Lung (tissue), 11 donors: ENCODE measurements at regions not wholly inside any gene's neighbourhood (a gene's known extent, or its start where the extent isn't known, plus 50 kb on each side); places are given as distances from the start of the nearest gene placed in this dataset.
"Not testable (repeated sequence)": the region's sequence is repeated elsewhere in the genome, so short reads cannot be mapped to it uniquely, and the experiment has no call there.

ENCODE experiments used
- ATAC-seq: fragments of 200-7000 bp; cut with Tn5 transposase; one replicate; pipeline ENCODE4 v1.9.1; 2020; ENCODE audit warnings: moderate number of reproducible peaks; ENCODE audit not compliant: insufficient read depth, low FRiP score
- DNase-seq, 3 donors: peaks; one replicate each; pipeline ENCODE4 v3.0.0-alpha.2; 2013 to 2017
- H3K27ac ChIP-seq, 2 donors: one replicate each; pipeline ENCODE4 v1.5.1; 2013; ENCODE audit warnings: mild to moderate bottlenecking in 2 of 2, moderate library complexity in 2 of 2, control low read depth in 1 of 2, inconsistent platforms in 1 of 2, low read depth in 1 of 2, low read length in 1 of 2
- H3K27me3 ChIP-seq, 3 donors: one replicate each; pipeline ENCODE4 v1.5.1; 2013; ENCODE audit warnings: low read length in 2 of 3; ENCODE audit not compliant: control insufficient read depth in 3 of 3, insufficient read depth in 3 of 3
- H3K36me3 ChIP-seq, 4 donors: one replicate each; pipeline ENCODE4 v1.5.1; 2013; ENCODE audit warnings: low read length in 4 of 4, mild to moderate bottlenecking in 1 of 4, moderate library complexity in 1 of 4; ENCODE audit not compliant: control insufficient read depth in 4 of 4, insufficient read depth in 4 of 4
- H3K4me1 ChIP-seq, 5 donors: one replicate each; pipeline ENCODE4 v1.5.1; 2013; ENCODE audit warnings: low read length in 5 of 5, mild to moderate bottlenecking in 2 of 5, moderate library complexity in 1 of 5; ENCODE audit not compliant: control insufficient read depth in 5 of 5, insufficient read depth in 5 of 5
- H3K4me3 ChIP-seq: one replicate; pipeline ENCODE4 v1.5.1; 2013; ENCODE audit warnings: mild to moderate bottlenecking, control low read depth, moderate library complexity
- H3K9ac ChIP-seq, 2 donors: one replicate each; pipeline ENCODE4 v1.5.1; 2013; ENCODE audit warnings: low read length in 2 of 2, control low read depth in 1 of 2; ENCODE audit not compliant: insufficient read depth in 1 of 2
- H3K9me3 ChIP-seq, 4 donors: one replicate each; pipeline ENCODE4 v1.5.1; 2013; ENCODE audit warnings: low read length in 3 of 4, mild to moderate bottlenecking in 1 of 4, moderate library complexity in 1 of 4; ENCODE audit not compliant: control insufficient read depth in 4 of 4, insufficient read depth in 3 of 4
- WGBS, 2 donors: extraction: QIAGEN DNeasy Blood & Tissue Kit; methylation state at CpG; one replicate each; pipeline ENCODE4 v1.1.7; 2013; 5-methylcytosine and 5-hydroxymethylcytosine counted together
- TF ChIP-seq, protein P1 (sequence below): IDR thresholded peaks from 2 replicates; pipeline ENCODE4 v1.5.1; 2012; ENCODE audit warnings: mild to moderate bottlenecking; ENCODE audit errors: control extremely low read depth, extremely low read depth
- donor health status: control.
- donor health status: control.
- donor health status: Bipolar disorder and iron deficiency.
- donor health status: healthy.
- donor health status: DM: yes; HTN: yes; CAD: no.

DNA sequence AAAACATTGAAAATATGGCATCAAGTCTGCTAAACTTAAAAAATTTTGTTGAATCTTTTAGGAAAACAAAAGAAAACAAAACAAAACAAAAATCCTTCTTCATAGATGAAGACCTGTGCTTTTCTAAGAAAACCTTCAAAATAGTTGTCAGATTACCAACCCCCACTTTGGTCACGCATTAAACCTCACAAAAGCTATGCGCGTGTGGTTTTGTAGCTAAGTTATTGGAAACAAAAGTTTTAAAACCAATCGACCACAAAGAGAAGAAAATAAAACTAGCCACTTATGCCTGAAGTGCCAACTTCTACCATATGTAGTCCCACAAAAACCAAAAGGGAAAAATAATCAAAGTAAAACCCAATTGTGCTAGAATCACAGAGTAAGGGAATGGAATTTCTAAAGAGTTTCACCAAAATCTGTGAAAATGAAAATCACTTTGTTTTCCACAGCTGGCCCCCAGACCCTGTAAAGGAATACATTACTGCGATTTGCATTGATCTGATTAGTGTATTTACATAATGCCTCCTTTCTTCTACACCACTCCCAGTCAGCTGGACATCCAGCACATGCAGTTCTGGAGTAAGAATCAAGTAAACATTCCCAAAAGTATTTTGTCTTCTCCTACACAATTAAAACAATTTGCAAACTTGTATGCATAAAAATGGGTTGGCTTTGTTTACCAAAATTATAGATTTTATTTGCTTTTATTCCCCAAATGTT, 330.1 kb upstream of the DKK2 start:
- no peak overlapping the region for H3K4me3 ChIP-seq
- 71 to 75% methylated on average over 5 of the region's 5 CpGs for WGBS, 2 donors
- no peaks in the 10 kb centered on the region for H3K9me3 ChIP-seq
- no peak for ATAC-seq
- no peak for DNase-seq
- no peak overlapping the region for H3K27ac ChIP-seq
- no peaks in the 10 kb centered on the region for H3K27me3 ChIP-seq
- no peaks in the 10 kb centered on the region for H3K36me3 ChIP-seq
- H3K4me1 ChIP-seq: no peaks in the 10 kb centered on the region
- TF ChIP-seq, protein P1, sequence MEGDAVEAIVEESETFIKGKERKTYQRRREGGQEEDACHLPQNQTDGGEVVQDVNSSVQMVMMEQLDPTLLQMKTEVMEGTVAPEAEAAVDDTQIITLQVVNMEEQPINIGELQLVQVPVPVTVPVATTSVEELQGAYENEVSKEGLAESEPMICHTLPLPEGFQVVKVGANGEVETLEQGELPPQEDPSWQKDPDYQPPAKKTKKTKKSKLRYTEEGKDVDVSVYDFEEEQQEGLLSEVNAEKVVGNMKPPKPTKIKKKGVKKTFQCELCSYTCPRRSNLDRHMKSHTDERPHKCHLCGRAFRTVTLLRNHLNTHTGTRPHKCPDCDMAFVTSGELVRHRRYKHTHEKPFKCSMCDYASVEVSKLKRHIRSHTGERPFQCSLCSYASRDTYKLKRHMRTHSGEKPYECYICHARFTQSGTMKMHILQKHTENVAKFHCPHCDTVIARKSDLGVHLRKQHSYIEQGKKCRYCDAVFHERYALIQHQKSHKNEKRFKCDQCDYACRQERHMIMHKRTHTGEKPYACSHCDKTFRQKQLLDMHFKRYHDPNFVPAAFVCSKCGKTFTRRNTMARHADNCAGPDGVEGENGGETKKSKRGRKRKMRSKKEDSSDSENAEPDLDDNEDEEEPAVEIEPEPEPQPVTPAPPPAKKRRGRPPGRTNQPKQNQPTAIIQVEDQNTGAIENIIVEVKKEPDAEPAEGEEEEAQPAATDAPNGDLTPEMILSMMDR: no peak
- H3K9ac ChIP-seq: no peak overlapping the region

DNA sequence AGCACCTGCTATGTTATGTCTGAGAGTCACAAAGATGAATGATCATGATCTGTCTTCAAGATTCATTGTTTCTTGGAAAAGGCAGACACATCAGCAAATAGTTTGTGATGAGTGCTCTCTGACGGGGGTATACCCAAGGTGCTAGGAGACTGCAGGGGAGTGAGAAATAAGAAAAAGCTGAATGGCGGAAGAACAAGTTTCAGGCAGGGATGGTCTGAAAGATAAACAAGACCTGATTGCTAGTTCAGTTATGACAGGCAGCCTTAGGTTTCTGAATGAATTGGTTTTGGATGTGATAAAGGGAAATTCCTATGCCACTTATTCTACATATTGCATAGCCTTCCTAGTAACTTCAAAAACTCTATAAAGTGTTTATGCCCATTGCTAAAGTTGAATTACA, 327.0 kb upstream of the DKK2 start:
- 58 to 73% methylated on average over 2 of the region's 2 CpGs for WGBS, 2 donors
- no peaks in the 10 kb centered on the region for H3K4me1 ChIP-seq
- ATAC-seq (no peak), DNase-seq (no peak)
- H3K27me3 ChIP-seq: no peaks in the 10 kb centered on the region
- H3K9ac ChIP-seq: no peak overlapping the region
- TF ChIP-seq, protein P1: no peak
- no peak overlapping the region for H3K4me3 ChIP-seq
- no peak overlapping the region for H3K27ac ChIP-seq
- H3K9me3 ChIP-seq: no peaks in the 10 kb centered on the region
- no peaks in the 10 kb centered on the region for H3K36me3 ChIP-seq

DNA sequence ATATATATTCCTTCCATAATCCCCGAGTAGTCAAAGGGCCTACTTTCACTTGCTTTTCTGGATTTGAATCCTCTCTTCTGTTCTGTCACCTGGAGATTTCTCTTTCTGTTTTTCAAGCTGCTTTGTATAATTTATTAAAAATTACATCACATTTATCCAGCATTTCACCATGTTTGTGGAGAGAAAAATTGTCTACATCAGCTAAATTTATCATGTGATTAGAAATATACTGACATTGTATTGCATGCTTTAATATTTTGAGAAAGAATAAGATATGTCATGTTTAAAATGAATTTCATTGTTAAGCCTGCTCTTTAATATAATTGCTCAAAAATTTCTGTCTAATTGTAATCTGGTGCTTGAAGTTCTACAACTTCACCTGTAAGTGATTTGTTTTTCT, 323.1 kb upstream of the DKK2 start:
- WGBS, 2 donors: 82 to 84% methylated on average over 1 of the region's 1 CpG
- Histone ChIP-seq H3K27me3 (no peaks in the 10 kb centered on the region), H3K4me3 (no peak overlapping the region), H3K9me3 (no peaks in the 10 kb centered on the region), H3K27ac (no peak overlapping the region), H3K36me3 (no peaks in the 10 kb centered on the region), H3K4me1 (no peaks in the 10 kb centered on the region), H3K9ac (no peak overlapping the region)
- DNase-seq (no peak), ATAC-seq (no peak)
- TF ChIP-seq, protein P1: no peak

DNA sequence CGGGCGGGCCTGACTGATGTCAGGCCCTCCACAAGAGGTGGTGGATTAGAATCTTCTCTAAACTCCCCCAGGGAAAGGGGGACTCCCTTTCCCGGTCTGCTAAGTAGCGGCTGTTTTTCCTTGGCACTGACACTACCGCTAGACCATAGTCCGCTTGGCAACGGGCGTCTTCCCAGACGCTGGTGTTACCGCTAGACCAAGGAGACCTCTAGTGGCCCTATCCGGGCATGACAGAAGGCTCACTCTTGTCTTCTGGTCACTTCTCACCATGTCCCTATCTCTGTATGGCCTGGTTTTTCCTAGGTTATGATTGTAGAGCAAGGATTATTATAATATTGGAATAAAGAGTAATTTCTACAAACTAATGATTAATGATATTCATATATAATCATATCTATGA, 318.2 kb upstream of the DKK2 start:
- ATAC-seq, H3K27me3 ChIP-seq, H3K27ac ChIP-seq, DNase-seq, H3K4me1 ChIP-seq, H3K36me3 ChIP-seq, H3K9me3 ChIP-seq, H3K9ac ChIP-seq, H3K4me3 ChIP-seq: not testable (repeated sequence)
- WGBS, 2 donors: 86 to 89% methylated on average over 11 of the region's 11 CpGs
